GM23338 (cell line): ENCODE measurements at regions not wholly inside any gene's neighbourhood (a gene's known extent, or its start where the extent isn't known, plus 50 kb on each side); places are given as distances from the start of the nearest gene placed in this dataset.

Experiments used
- ATAC-seq: fragments of 200-7000 bp; cut with Tn5 transposase; 3 replicates; pipeline ENCODE4 v1.9.1; 2020
- DNase-seq: peaks from one replicate; pipeline ENCODE4 v3.0.0-alpha.2; 2015; ENCODE audit warnings: low spot score
- H2AFZ ChIP-seq: fragments of 200-600 bp; sonication (generic); 2 replicates; pipeline ENCODE4 v1.8.0; 2016; ENCODE audit warnings: antibody characterized with exemption, mild to moderate bottlenecking, moderate library complexity
- H3F3A ChIP-seq: fragments of 200-600 bp; sonication (generic); replicated peaks from 2 replicates; pipeline ENCODE4 v1.8.0; 2017; ENCODE audit warnings: antibody characterized with exemption, mixed run types, low read depth
- H3K27ac ChIP-seq: fragments of 200-600 bp; sonication (generic); 2 replicates; pipeline ENCODE4 v1.6.1; 2016; ENCODE audit warnings: low read depth
- H3K27me3 ChIP-seq: fragments of 200-600 bp; sonication (generic); 2 replicates; pipeline ENCODE4 v1.8.0; 2016; ENCODE audit warnings: mild to moderate bottlenecking, mixed run types, moderate library complexity; ENCODE audit not compliant: insufficient read depth
- H3K36me3 ChIP-seq: fragments of 200-600 bp; sonication (generic); 2 replicates; pipeline ENCODE4 v1.8.0; 2016; ENCODE audit warnings: mild to moderate bottlenecking; ENCODE audit not compliant: insufficient read depth
- H3K4me1 ChIP-seq: fragments of 200-600 bp; sonication (generic); 2 replicates; pipeline ENCODE4 v1.8.0; 2016; ENCODE audit warnings: mild to moderate bottlenecking, moderate library complexity; ENCODE audit not compliant: insufficient read depth
- H3K4me2 ChIP-seq: fragments of 200-600 bp; sonication (generic); 2 replicates; pipeline ENCODE4 v1.7.1; 2017; ENCODE audit warnings: mixed run types
- H3K4me3 ChIP-seq: fragments of 200-600 bp; sonication (generic); 2 replicates; pipeline ENCODE4 v1.6.1; 2016; ENCODE audit warnings: mixed run types
- H3K79me2 ChIP-seq: fragments of 200-600 bp; sonication (generic); replicated peaks from 2 replicates; pipeline ENCODE4 v1.8.0; 2017; ENCODE audit warnings: mild to moderate bottlenecking; ENCODE audit not compliant: insufficient read depth
- H3K9me2 ChIP-seq: fragments of 200-600 bp; sonication (generic); 2 replicates; pipeline ENCODE4 v1.8.0; 2017; ENCODE audit not compliant: insufficient read depth
- H4K20me1 ChIP-seq: fragments of 200-600 bp; sonication (generic); replicated peaks from 2 replicates; pipeline ENCODE4 v1.8.0; 2017; ENCODE audit warnings: mild to moderate bottlenecking; ENCODE audit not compliant: insufficient read depth
- H3K27ac Mint-ChIP-seq: 2 replicates; pipeline ENCODE4 v1.8.0; 2020; ENCODE audit warnings: inconsistent platforms, mild to moderate bottlenecking, moderate library complexity, mixed read lengths
- H3K27me3 Mint-ChIP-seq: 3 replicates; pipeline ENCODE4 v1.8.0; 2022; ENCODE audit warnings: low read depth, mild to moderate bottlenecking, moderate library complexity, mixed read lengths, inconsistent platforms; ENCODE audit not compliant: insufficient read depth, poor library complexity
- H3K36me3 Mint-ChIP-seq: 3 replicates; pipeline ENCODE4 v1.8.0; 2021; ENCODE audit warnings: low read depth, mild to moderate bottlenecking, inconsistent platforms, moderate library complexity, mixed read lengths
- H3K4me1 Mint-ChIP-seq: 3 replicates; pipeline ENCODE4 v1.8.0; 2020; ENCODE audit warnings: mild to moderate bottlenecking, inconsistent platforms, mixed read lengths
- H3K4me3 Mint-ChIP-seq: 3 replicates; pipeline ENCODE4 v1.8.0; 2021; ENCODE audit warnings: moderate library complexity, mild to moderate bottlenecking, inconsistent platforms, mixed read lengths
- H3K9me3 Mint-ChIP-seq: 3 replicates; pipeline ENCODE4 v1.8.0; 2020; ENCODE audit warnings: moderate library complexity, mild to moderate bottlenecking, inconsistent platforms, mixed read lengths
- CREB1 ChIP-seq: fragments of 250-450 bp; sonication (Bioruptor Pico); IDR thresholded peaks from 2 replicates; pipeline ENCODE4 v1.5.0; 2020; ENCODE audit warnings: low read depth, mild to moderate bottlenecking, moderate library complexity
- CTCF ChIP-seq, 2 experiments: fragments of 200-600 bp in 1 of 2; sonication (generic) in 1 of 2; conservative IDR thresholded peaks; 2 replicates each; pipeline versions ENCODE4 v1.5.1 to v1.6.1; 2016 to 2017; ENCODE audit warnings: antibody characterized with exemption in 2 of 2, low read depth in 2 of 2, mild to moderate bottlenecking in 2 of 2, moderate library complexity in 1 of 2
- ETS1 ChIP-seq: IDR thresholded peaks from 2 replicates; pipeline ENCODE4 v1.6.1; 2016; ENCODE audit warnings: antibody characterized with exemption
- EZH2 ChIP-seq: fragments of 200-600 bp; sonication (generic); IDR thresholded peaks from one replicate; pipeline ENCODE4 v1.8.0; 2017; ENCODE audit warnings: antibody characterized with exemption, mild to moderate bottlenecking, low read depth; ENCODE audit not compliant: unreplicated experiment
- JUNB ChIP-seq: IDR thresholded peaks from one replicate; pipeline ENCODE4 v1.6.1; 2016; ENCODE audit warnings: antibody characterized with exemption; ENCODE audit not compliant: unreplicated experiment
- POLR2AphosphoS5 ChIP-seq: IDR thresholded peaks from 2 replicates; pipeline ENCODE4 v1.6.1; 2016; ENCODE audit warnings: antibody characterized with exemption, low read depth
- STAT1 ChIP-seq: IDR thresholded peaks from one replicate; pipeline ENCODE4 v1.6.1; 2016; ENCODE audit warnings: antibody characterized with exemption; ENCODE audit not compliant: unreplicated experiment
- ZNF114 ChIP-seq: fragments of 250-450 bp; sonication (Bioruptor Pico); IDR thresholded peaks from 2 replicates; pipeline ENCODE4 v1.5.0; 2020; ENCODE audit warnings: mild to moderate bottlenecking, moderate library complexity
- ZNF331 ChIP-seq: fragments of 250-450 bp; sonication (Bioruptor Pico); IDR thresholded peaks from 2 replicates; pipeline ENCODE4 v1.5.0; 2020; ENCODE audit warnings: low read depth, mild to moderate bottlenecking, moderate library complexity
- ZNF462 ChIP-seq: fragments of 250-450 bp; sonication (Bioruptor Pico); IDR thresholded peaks from 2 replicates; pipeline ENCODE4 v1.5.0; 2020; ENCODE audit warnings: mild to moderate bottlenecking, moderate library complexity

- no peak for TF ChIP-seq CTCF (conservative IDR thresholded peaks at IDR 0.05; ENCODE audit: low read depth in 2 of 2)
- no peak for TF ChIP-seq ETS1
- TF ChIP-seq EZH2: no peak
- TF ChIP-seq ZNF331 (CRISPR knock-in tag): no peak
Observed at GRCh38 chr1:229753764-229754551, 127.9 kb downstream of the URB2 start (continued).

GRCh38 chr1:229756666-229757065, 130.6 kb downstream of the URB2 start:
- no peaks in the 10 kb centered on the region for H4K20me1 ChIP-seq
- H3K36me3 Mint-ChIP-seq: no peaks in the 10 kb centered on the region
- H3K4me3 ChIP-seq: no peak overlapping the region
- H3K4me3 Mint-ChIP-seq: no peak overlapping the region
- no peak overlapping the region for H3K4me2 ChIP-seq
- no peaks in the 10 kb centered on the region for H3K4me1 ChIP-seq
- ATAC-seq (no peak), DNase-seq (no peak)
- no peaks in the 10 kb centered on the region for H3K27me3 ChIP-seq
- H3K9me3 Mint-ChIP-seq: no peaks in the 10 kb centered on the region
- H3K79me2 ChIP-seq: no peaks in the 10 kb centered on the region
- no peak overlapping the region for H3K27ac ChIP-seq
- H3F3A ChIP-seq: no peaks in the 10 kb centered on the region
- H3K4me1 Mint-ChIP-seq: no peaks in the 10 kb centered on the region
- no peaks in the 10 kb centered on the region for H3K9me2 ChIP-seq
- no peak overlapping the region for H3K27ac Mint-ChIP-seq
- no peak overlapping the region for H2AFZ ChIP-seq
- H3K27me3 Mint-ChIP-seq: no peaks in the 10 kb centered on the region
- no peaks in the 10 kb centered on the region for H3K36me3 ChIP-seq
- no peak for TF ChIP-seq CREB1 (CRISPR knock-in tag)
- TF ChIP-seq JUNB: no peak
- TF ChIP-seq POLR2AphosphoS5: no peak
- no peak for TF ChIP-seq ZNF114 (CRISPR knock-in tag)
- TF ChIP-seq ZNF462: no peak
- no peak for TF ChIP-seq CTCF (conservative IDR thresholded peaks at IDR 0.05; ENCODE audit: low read depth in 2 of 2)
- TF ChIP-seq STAT1: no peak
- no peak for TF ChIP-seq ZNF331 (CRISPR knock-in tag)
- no peak for TF ChIP-seq ETS1
